ENCODE measurements at regions not wholly inside any gene's neighbourhood (a gene's known extent, or its start where the extent isn't known, plus 50 kb on each side); places are given as distances from the start of the nearest gene placed in this dataset.

- intact Hi-C loops (cut with micrococcal nuclease) (no loop called here), dilution Hi-C loops (cut with MboI; ENCODE audit: extremely low pct_ligation_motif_present, low sequenced_read_pairs) (no loop called here)
- DNase-seq (ENCODE audit: low read depth, low spot score) (no peak), FAIRE-seq (no peak)
- Histone ChIP-seq H4K20me1 (replicated peaks; ENCODE audit: control insufficient read depth, extremely low read depth, insufficient read depth, low read length) (no peaks in the 10 kb centered on the region), H3K9me1 (replicated peaks; ENCODE audit: control insufficient read depth, extremely low read depth, insufficient read depth, low read length) (no peaks in the 10 kb centered on the region), H2AFZ (ENCODE audit: low read depth, low read length) (no peak overlapping the region), H3K4me2 (ENCODE audit: insufficient read depth, low read length) (no peak overlapping the region), H3K4me1 (ENCODE audit: control insufficient read depth, extremely low read depth, insufficient read depth, low read length) (peaks cover 2% of the 10 kb centered on the region), H3K9ac (replicated peaks; ENCODE audit: extremely low read depth, insufficient read depth, low read length) (no peak overlapping the region), H3K79me2 (ENCODE audit: control insufficient read depth, insufficient read depth, low read length) (no peaks in the 10 kb centered on the region), H3K9me3 (replicated peaks; ENCODE audit: control insufficient read depth, insufficient read depth, low read length) (no peaks in the 10 kb centered on the region), H3K4me3 (replicated peaks in 1 of 3; ENCODE audit: insufficient read depth in 1 of 3, low read depth in 1 of 3, low read length in 3 of 3) (no peak overlapping the region), H3K36me3 (ENCODE audit: control insufficient read depth in 2 of 2, extremely low read depth in 1 of 2, insufficient read depth in 2 of 2, low read length in 2 of 2) (no peaks in the 10 kb centered on the region), H3K27ac (ENCODE audit: insufficient read depth, low read depth, low read length) (no peak overlapping the region), H3K27me3 (ENCODE audit: control insufficient read depth in 2 of 2, insufficient read depth in 2 of 2, low read length in 2 of 2) (no peaks in the 10 kb centered on the region)
- no TSS peak for BruUV-seq (replicated peaks)
- ChIA-PET POLR2A (no interaction called here), CTCF (no interaction called here)
- TF ChIP-seq POLR2AphosphoS5 (IDR thresholded peaks at IDR 0.05; ENCODE audit: insufficient read depth, low read depth, low read length) (no peak), CTCF (IDR thresholded peaks at IDR 0.05; ENCODE audit: extremely low read depth in 1 of 2, insufficient read depth in 1 of 2, low read depth in 1 of 2, low read length in 2 of 2) (no peak), GATA2 (IDR thresholded peaks at IDR 0.05; ENCODE audit: insufficient read depth, insufficient read length, low read depth, low read length) (no peak), POLR2A (IDR thresholded peaks at IDR 0.05; ENCODE audit: low read depth, low read length) (no peak), FOS (IDR thresholded peaks at IDR 0.05; ENCODE audit: borderline replicate concordance, insufficient read depth, low read length) (no peak), EZH2 (IDR thresholded peaks at IDR 0.05; ENCODE audit: borderline replicate concordance, low read depth, low read length, severe bottlenecking) (no peak), JUN (IDR thresholded peaks at IDR 0.05; ENCODE audit: borderline replicate concordance, insufficient read depth, insufficient read length, low read depth) (no peak), MAX (IDR thresholded peaks at IDR 0.05; ENCODE audit: insufficient read depth, insufficient read length) (no peak), MYC (IDR thresholded peaks at IDR 0.05; ENCODE audit: low read depth, low read length) (no peak)
Observed at GRCh38 chr6:105896052-105896820, 189.9 kb upstream of the PRDM1 start.
